NCI-H748 (cell line): ENCODE measurements at regions not wholly inside any gene's neighbourhood (a gene's known extent, or its start where the extent isn't known, plus 50 kb on each side); places are given as distances from the start of the nearest gene placed in this dataset.
"Not testable (repeated sequence)": the region's sequence is repeated elsewhere in the genome, so short reads cannot be mapped to it uniquely, and the experiment has no call there.

ENCODE experiments used
- DNase-seq: peaks from one replicate; lab custom pipeline; 2025; ENCODE audit not compliant: unreplicated experiment; lab: John Stamatoyannopoulos, UW

GRCh38 chr5:37971483-37972024 is 131.7 kb upstream of the GDNF start:
- no peak for DNase-seq

- no peak for DNase-seq
These were observed 127.0 kb upstream of the GDNF start for GRCh38 chr5:37966871-37967270.

- no peak for DNase-seq
These were observed 126.5 kb upstream of the GDNF start for GRCh38 chr5:37966291-37966690.

GRCh38 chr5:37962389-37962788 is 122.5 kb upstream of the GDNF start:
- no peak for DNase-seq

DNA sequence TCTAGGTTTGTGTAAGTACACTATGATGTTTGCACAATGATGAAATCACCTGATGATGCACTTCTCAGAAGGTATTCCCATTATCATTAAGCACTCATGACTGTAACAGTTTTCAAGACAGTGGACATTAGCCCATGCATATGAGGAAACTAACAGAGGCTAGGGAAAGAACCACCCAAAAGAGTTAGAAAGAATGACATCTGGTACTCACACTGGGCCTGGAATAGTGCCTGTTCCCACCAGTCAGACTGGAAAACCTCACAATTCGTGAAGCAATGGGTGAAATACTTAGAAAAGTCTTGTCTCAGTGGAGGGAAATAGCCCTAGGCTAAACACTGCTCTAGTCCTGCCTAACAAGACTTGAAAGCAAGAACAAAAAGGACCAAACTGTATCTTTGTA is 117.4 kb upstream of the GDNF start:
- no peak for DNase-seq

GRCh38 chr5:37955748-37956147 is 115.9 kb upstream of the GDNF start:
- DNase-seq, result no peak

GRCh38 chr5:37954561-37954960 is 114.7 kb upstream of the GDNF start:
- DNase-seq, result no peak

GRCh38 chr5:37951946-37952721 is 112.3 kb upstream of the GDNF start:
- DNase-seq, result no peak

GRCh38 chr5:37950436-37950835 is 110.6 kb upstream of the GDNF start:
- no peak for DNase-seq

- no peak for DNase-seq
These were observed 105.6 kb upstream of the GDNF start for GRCh38 chr5:37945446-37945845.

DNA sequence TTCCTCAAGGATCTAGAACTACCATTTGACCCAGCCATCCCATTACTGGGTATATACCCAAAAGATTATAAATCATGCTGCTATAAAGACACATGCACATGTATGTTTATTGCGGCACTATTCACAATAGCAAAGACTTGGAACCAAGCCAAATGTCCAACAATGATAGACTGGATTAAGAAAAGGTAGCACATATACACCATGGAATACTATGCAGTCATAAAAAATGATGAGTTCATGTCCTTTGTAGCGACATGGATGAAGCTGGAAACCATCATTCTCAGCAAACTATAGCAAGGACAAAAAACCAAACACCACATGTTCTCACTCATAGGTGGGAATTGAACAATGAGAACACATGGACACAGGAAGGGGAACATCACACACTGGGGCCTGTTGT is 103.3 kb upstream of the GDNF start:
- DNase-seq, result not testable (repeated sequence)

DNA sequence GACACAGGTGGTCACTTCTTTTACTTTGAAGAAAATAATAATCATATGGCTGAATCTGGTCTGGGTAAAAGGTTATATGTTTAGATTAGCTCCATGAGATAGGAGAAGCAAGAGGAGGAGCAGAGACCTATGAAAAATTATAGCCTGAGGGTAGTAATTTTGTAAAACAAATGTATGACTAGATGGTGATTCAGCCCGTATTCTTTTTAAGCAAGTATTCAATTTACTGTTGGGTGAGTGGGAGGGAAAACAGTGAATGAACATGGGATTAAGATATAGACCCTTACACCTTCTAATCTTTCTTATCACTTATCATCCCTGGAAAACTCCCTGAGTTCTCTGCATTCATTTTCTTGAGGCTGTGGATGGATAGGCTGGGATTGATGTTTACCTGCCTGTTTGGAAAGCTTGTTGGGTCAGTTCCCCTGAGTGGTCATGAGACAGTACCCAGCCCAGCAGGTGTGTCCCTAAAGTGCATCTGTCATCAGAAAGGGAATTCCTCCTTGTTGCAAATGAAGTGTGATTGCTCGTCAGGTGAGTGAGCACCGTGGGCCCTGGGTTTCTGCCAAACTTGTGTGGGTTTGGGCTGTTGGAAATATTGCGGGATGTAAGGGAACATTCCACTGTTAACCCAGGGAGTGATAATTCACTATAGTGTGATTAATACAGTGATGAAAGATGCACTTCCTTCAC is 101.2 kb upstream of the GDNF start:
- DNase-seq, result no peak

DNA sequence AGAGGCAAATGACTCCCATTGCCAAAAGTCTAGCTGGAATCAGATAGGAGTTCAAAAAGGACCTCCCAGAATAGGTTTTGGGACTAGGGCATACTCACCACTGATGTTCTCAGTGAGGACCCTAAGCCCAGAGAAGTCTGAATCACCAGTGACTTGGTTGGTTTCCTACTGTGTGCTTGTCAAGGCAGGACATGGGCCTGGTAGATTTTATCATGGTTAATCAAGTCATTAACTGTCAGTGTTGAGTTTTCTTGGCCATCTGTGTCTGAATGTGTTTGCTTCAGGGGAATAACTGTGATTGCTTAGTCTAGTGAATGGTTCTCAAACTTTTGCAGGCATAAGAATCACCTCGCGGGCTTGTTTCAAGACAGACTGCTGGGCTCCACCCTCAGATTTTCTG is 99.0 kb upstream of the GDNF start:
- no peak for DNase-seq

DNA sequence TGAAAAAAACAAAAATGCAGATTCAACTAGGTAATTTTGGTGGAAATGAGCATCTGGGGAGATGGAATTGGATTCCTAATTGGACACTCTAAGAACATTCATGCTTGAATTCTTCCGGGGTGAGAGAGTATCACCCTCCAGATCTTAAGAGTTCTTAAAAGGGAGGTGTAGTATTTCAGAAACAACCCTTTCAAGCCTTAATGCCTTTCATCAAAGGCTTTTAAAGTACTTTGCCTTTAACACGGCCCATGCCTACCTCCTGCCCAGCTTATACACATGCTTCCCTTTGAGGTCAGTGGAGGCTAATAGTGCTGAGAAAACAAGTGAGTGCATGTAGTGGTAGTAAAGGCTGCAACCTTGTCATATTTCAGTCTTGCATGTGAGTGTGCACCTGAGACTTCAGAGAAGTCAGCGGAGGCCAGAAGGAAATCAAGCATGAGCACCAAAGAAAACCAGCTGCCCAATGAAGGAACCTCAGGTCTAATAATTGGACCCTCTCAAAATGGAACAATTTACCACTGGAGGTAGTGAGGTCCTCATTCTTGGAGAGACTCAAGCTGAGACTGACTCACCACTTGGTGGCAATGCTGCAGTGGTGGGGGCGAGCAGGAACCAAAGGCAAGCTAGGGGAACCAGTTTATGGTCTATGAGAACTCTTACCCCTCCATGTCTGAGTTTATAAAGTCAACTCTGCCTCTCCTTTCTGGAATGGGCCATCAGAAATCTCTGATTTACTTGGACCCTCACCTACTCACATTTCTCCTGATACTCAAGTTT is 98.4 kb upstream of the GDNF start:
- DNase-seq, result no peak

DNA sequence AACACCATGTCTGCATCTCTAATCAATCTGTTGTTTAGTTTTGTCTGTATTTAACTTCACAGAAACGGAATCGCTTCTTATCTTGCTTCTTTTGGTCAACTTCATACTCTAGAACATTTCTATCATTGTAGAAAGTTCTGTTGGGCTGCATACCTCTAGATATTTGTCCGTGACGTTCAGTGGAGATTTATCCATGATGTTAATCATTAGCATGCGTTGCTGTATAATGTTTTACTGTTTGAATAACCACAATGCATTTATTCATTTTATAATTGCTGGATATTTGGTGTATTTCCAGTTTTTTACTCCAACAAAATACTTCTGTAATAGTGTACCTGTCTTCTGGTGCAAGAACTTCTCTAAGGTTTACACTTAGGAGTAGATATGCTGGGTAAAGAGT is 96.2 kb upstream of the GDNF start:
- no peak for DNase-seq

DNA sequence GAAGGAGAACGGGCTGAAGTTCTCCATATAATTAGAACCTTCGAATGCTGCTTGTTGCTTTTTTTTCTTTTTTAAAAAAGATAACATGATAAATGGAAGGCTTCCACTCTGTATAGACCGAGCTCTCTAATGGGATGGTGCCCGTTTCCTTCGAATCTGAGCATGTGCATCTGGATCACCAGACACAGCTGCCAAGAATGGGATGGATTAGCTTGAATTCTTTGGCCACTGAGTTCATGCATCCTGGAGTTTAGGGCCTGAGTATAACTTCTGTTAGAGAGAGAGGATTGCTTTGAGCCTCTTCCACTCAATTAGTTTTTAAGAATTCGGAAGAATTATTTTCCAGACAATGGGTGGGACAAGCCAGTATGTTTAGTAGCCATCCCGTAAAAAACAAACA is 93.7 kb upstream of the GDNF start:
- DNase-seq, result no peak

DNA sequence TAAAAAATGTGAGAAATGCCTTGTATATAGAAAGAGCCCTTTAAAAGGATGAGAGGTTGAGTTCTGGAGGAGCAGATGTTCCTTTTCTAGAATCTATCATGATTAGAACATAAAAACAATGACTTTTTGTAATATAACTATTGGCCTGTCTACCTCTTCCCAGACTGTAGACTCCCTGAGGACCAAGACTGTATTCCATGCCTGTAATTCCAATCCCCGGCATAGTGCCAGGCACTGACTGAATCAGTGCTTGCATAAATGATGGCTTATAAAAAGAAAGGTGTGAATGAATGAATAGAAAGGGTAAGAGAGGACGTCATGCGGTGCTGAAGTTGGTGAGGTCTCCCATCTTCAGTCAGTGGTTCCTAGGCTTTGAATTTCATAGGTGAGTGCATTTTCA is 92.6 kb upstream of the GDNF start:
- DNase-seq, result no peak

DNA sequence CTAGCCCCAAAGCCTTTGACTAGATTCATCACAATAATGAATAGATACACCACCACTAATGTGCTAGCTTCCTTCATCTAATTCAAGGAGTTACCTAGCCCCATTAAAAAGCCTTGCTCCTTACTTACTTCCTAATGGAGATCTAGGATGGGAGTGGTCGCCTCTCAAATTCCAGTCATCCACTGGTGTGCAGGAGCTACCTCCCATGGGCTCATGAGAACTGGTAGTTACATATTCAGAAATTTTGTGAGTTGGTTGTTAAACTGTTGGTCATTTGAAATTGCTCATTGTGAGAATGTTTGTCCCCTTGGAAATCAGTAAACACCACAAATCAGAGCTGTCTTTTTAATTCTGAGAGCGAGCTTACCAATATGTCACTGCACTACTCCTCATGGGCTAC is 91.7 kb upstream of the GDNF start:
- no peak for DNase-seq

- DNase-seq, result no peak
These were observed 90.5 kb upstream of the GDNF start for GRCh38 chr5:37930350-37930749.

GRCh38 chr5:37929791-37930190 is 90.0 kb upstream of the GDNF start:
- no peak for DNase-seq

DNA sequence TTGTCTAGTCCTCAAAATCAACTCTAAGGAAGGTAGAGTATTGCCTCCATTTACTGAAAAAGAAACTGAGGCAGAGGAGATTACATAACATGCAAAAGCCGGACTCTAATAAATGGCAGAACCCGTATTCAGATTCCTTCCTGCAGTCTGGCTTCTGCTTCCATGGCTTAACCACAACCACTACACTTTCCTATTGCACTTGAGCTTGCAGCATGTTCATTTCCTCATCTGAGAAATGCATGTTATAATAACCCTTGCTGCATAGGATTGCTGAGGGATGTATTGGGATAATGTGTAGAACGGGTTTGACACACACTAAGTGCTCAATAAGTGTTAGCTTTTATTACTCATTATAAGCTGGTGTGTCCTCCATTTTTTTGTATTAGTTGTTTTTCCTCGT is 87.9 kb upstream of the GDNF start:
- not testable (repeated sequence) for DNase-seq

DNA sequence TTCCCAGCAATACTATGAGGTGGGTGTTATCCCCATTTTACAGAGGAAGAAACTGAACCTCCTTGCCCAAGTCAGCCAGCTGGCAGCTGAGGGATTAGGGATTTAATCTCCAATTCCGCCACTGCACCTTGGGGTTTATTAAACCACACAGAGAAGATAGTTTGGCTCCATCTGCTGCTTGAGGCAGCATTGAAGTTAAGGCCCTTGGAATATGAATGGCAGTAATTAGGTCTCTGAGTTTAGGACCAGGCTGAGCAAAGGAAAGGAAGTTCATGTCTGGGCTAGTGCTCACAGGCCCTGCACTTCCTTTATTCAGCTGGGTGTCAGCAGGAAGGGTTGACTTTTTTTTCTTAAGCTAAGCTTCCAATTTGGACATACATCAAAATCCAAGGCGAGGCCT is 86.9 kb upstream of the GDNF start:
- DNase-seq, result no peak
